Ovary (tissue), 7 donors: ENCODE measurements at regions not wholly inside any gene's neighbourhood (a gene's known extent, or its start where the extent isn't known, plus 50 kb on each side); places are given as distances from the start of the nearest gene placed in this dataset.

Experiments
- DNase-seq, 5 donors: peaks; one replicate each; pipeline ENCODE4 v3.0.0-alpha.2; 2019 to 2020
- H3K27ac ChIP-seq, 2 donors: fragments of 200-600 bp; one replicate each; pipeline versions ENCODE4 v1.5.1 to v1.8.0; 2019 to 2022
- H3K27me3 ChIP-seq: fragments of 200-600 bp; one replicate; pipeline ENCODE4 v1.8.0; 2022
- H3K36me3 ChIP-seq: fragments of 200-600 bp; sonication (generic); one replicate; pipeline ENCODE4 v1.5.1; 2019
- H3K4me1 ChIP-seq: one replicate; pipeline ENCODE4 v1.8.1; 2013; ENCODE audit warnings: mild to moderate bottlenecking, moderate library complexity; ENCODE audit not compliant: insufficient read depth
- H3K4me3 ChIP-seq: fragments of 200-600 bp; sonication (generic); one replicate; pipeline ENCODE4 v1.5.1; 2017
- H3K9me3 ChIP-seq, 2 donors: fragments of 200-600 bp in 1 of 2; sonication (generic) in 1 of 2; one replicate each; pipeline versions ENCODE4 v1.5.1 to v1.8.1; 2013 to 2019; ENCODE audit warnings: mild to moderate bottlenecking in 1 of 2, moderate library complexity in 1 of 2
- EP300 ChIP-seq: sonication (generic); formaldehyde crosslinking; IDR thresholded peaks from one replicate; pipeline ENCODE4 v1.6.1; 2017; ENCODE audit warnings: antibody characterized with exemption
- POLR2A ChIP-seq: fragments of 450-650 bp; IDR thresholded peaks from one replicate; pipeline ENCODE4 v1.6.1; 2017; ENCODE audit warnings: antibody characterized with exemption, mild to moderate bottlenecking, moderate library complexity
- WGBS, 3 donors: extraction: QIAGEN DNeasy Blood & Tissue Kit in 1 of 3; methylation state at CpG; one replicate each; pipeline versions ENCODE4 v1.1.5 to v1.1.7; 2013 to 2017; 5-methylcytosine and 5-hydroxymethylcytosine counted together
- intact Hi-C, 4 donors: fragments of 100-400 bp; cut with DNase I; formaldehyde crosslinking; loops; one replicate each; pipeline versions ENCODE4 v1.11.0 to v1.15.1; 2022 to 2023
- TF ChIP-seq, protein P1 (sequence below), 3 donors: fragments of 450-650 bp in 2 of 3; fragments of 200-600 bp in 1 of 3; IDR thresholded peaks; one replicate each; pipeline versions ENCODE4 v1.5.1 to v1.8.0; 2016 to 2022; ENCODE audit warnings: antibody characterized with exemption in 3 of 3, mild to moderate bottlenecking in 1 of 3
- donor health status: DM: no; HTN: no; CAD: no; lungs with moderate emphysema.
- donor health status: DM: no; HTN: no; CAD: no.
- donor health status: Bipolar disorder and iron deficiency.
- donor health status: DM: no; HTN: no; CAD: no.
- donor health status: DM: yes; HTN: yes; CAD: no.

DNA sequence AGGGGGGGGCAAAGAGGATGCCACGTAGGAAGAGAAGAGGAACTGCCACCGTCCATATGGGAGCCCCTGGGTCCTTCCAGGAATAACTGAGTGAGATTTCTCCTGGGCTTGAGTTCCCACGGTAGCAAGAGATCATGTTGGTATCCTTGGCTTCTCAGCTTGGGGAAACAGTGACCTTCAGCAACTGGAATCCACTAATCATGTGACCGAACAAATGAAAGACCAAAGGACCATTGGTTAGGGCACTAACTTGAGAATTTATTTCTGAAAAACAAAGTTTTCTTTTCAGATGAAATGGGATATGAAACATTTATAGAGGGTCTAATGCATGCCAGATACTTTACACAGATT lies 259.4 kb upstream of the ID2 start:
- peaks cover 1% of the 10 kb centered on the region for H3K4me1 ChIP-seq
- no peak overlapping the region for H3K27ac ChIP-seq
- H3K36me3 ChIP-seq: no peaks in the 10 kb centered on the region
- H3K4me3 ChIP-seq: no peak overlapping the region
- no peaks in the 10 kb centered on the region for H3K27me3 ChIP-seq
- no peak for DNase-seq
- 78 to 83% (median 80%) methylated on average over 4 of the region's 4 CpGs for WGBS, 3 donors
- TF ChIP-seq, protein P1, sequence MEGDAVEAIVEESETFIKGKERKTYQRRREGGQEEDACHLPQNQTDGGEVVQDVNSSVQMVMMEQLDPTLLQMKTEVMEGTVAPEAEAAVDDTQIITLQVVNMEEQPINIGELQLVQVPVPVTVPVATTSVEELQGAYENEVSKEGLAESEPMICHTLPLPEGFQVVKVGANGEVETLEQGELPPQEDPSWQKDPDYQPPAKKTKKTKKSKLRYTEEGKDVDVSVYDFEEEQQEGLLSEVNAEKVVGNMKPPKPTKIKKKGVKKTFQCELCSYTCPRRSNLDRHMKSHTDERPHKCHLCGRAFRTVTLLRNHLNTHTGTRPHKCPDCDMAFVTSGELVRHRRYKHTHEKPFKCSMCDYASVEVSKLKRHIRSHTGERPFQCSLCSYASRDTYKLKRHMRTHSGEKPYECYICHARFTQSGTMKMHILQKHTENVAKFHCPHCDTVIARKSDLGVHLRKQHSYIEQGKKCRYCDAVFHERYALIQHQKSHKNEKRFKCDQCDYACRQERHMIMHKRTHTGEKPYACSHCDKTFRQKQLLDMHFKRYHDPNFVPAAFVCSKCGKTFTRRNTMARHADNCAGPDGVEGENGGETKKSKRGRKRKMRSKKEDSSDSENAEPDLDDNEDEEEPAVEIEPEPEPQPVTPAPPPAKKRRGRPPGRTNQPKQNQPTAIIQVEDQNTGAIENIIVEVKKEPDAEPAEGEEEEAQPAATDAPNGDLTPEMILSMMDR (IDR thresholded peaks at IDR 0.05): no peak
- no peak for TF ChIP-seq POLR2A
- no peaks in the 10 kb centered on the region for H3K9me3 ChIP-seq
- intact Hi-C loops: no loop called here

DNA sequence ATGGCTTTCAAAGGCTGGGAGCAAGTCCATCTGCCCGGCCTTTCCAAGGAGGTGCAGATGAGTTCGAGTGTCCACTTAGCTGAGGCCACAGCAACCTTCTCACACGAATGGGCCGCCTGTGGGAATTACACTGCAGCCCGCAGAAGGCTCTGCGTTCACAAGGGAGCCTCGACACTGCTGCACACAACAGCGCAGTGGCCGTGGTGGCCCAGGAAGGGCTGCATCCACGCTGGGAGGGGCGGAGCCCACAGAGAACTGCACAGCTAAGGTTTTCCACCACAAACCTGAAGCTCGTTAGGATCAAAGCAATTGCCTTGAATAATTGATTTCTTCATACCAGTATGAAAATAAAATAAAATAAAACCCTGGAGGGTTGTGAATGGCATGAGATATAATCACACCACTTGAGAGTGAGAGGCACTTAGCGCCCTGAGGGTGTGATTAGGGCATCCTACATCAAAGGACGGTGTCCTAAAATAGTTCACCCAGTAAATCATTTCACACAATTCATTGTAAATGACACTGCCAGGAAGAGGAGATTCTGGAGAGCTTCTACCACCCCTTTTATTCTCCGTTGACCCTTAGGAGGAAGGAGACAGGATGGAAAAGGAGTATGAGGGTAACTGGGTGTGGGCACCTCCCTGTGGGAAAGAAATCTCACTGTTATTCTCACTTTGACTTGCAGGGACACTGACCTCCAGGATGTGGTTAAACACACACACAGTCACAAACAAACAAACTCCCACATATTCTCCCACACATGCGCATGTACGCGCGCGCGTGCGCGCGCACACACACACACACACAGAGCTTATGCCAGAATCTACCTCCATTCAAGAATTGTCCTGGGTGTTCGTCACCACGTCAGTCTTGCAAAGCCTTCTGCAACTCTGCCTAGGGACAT lies 256.6 kb upstream of the ID2 start:
- H3K4me3 ChIP-seq: no peak overlapping the region
- no peak overlapping the region for H3K27ac ChIP-seq
- WGBS, 3 donors: 87 to 92% (median 90%) methylated on average over 26 of the region's 26 CpGs
- DNase-seq: no peak
- no peaks in the 10 kb centered on the region for H3K36me3 ChIP-seq
- peaks cover 1% of the 10 kb centered on the region for H3K4me1 ChIP-seq
- intact Hi-C loops: no loop called here
- no peaks in the 10 kb centered on the region for H3K27me3 ChIP-seq
- no peaks in the 10 kb centered on the region for H3K9me3 ChIP-seq
- TF ChIP-seq POLR2A: no peak

DNA sequence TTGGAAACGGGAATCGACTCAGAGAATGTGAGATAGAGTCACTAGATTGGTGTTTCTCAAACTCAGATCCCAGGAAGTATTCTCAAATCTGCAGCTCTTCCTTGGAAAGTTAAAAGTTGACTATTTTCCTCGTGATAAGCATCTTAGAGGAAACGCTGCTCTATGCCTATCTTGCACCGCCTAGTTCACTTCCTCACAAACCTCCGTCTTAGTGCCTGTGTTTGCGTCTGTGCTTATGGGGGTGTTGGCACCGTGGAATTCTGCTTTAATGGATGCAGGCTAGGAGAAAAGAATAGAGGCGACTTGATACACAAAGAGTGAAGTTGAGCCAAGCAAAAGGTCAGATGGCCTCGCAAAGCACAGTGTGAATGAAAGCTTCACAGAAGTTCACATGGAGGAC lies 255.3 kb upstream of the ID2 start:
- WGBS, 3 donors: 85 to 88% (median 85%) methylated on average over 10 of the region's 10 CpGs
- no peak for DNase-seq

DNA sequence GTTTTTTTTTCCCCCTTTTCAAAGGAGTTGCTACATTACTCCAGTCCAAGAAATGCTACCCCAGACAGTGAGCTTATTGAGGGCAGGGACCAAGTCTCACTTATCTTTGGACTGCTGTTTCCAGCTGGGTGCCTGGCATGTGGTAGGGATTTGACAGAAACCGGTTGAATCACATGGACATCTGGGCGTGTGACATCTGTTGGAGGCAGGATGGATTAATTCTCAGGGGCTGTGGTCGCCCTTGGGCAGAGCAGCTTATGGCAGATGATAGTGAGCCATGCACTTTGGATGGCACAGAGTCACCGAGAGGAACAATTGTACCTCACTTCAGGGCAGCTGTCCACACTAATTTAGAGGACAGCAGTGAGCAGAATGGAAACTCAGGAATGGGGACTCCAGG lies 254.6 kb upstream of the ID2 start:
- TF ChIP-seq POLR2A: no peak
- TF ChIP-seq, protein P1 (IDR thresholded peaks at IDR 0.05): no peak
- TF ChIP-seq EP300: no peak
- 86 to 93% (median 88%) methylated on average over 4 of the region's 4 CpGs for WGBS, 3 donors
- no peak overlapping the region for H3K4me3 ChIP-seq
- H3K27me3 ChIP-seq: no peaks in the 10 kb centered on the region
- no peaks in the 10 kb centered on the region for H3K9me3 ChIP-seq
- H3K4me1 ChIP-seq: no peaks in the 10 kb centered on the region
- intact Hi-C loops: no loop called here
- H3K36me3 ChIP-seq: no peaks in the 10 kb centered on the region
- H3K27ac ChIP-seq: no peak overlapping the region
- DNase-seq: no peak

More for the DNA sequence above, 255.3 kb upstream of the ID2 start:
- TF ChIP-seq POLR2A: no peak
- no peak for TF ChIP-seq EP300
- TF ChIP-seq, protein P1 (IDR thresholded peaks at IDR 0.05): no peak
- Histone ChIP-seq H3K27ac (no peak overlapping the region), H3K36me3 (no peaks in the 10 kb centered on the region), H3K4me3 (no peak overlapping the region), H3K27me3 (no peaks in the 10 kb centered on the region), H3K4me1 (peaks cover 1% of the 10 kb centered on the region), H3K9me3 (no peaks in the 10 kb centered on the region)
- intact Hi-C loops: no loop called here

DNA sequence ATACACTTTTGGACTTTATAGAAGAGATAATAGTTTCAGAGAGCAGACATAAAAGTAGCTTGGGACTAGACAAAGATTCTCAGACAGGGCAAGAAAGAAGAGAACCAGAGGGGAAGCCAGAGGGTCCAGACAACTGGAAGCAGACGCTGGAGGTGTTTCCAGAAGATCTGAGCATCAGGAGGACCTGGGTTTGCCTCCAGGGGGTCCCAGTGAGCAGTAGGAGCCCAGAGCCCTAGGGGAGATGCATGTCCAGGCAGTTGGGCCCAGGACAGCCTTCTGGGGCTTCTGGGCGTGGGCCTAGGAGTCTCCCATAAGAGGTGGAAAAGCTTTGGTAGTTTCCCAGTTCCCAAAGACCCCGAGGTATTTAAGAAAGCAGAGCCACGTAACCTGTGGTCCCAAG lies 251.2 kb upstream of the ID2 start:
- H3K4me3 ChIP-seq: no peak overlapping the region
- H3K4me1 ChIP-seq: no peaks in the 10 kb centered on the region
- H3K27ac ChIP-seq: no peak overlapping the region
- WGBS, 3 donors: 84 to 93% (median 91%) methylated on average over 4 of the region's 4 CpGs
- no peaks in the 10 kb centered on the region for H3K36me3 ChIP-seq
- TF ChIP-seq, protein P1 (IDR thresholded peaks at IDR 0.05): no peak
- no peak for TF ChIP-seq EP300
- TF ChIP-seq POLR2A: no peak
- no peak for DNase-seq
- H3K27me3 ChIP-seq: no peaks in the 10 kb centered on the region
- no peaks in the 10 kb centered on the region for H3K9me3 ChIP-seq
- intact Hi-C loops: no loop called here
